ENCODE measurements at regions not wholly inside any gene's neighbourhood (a gene's known extent, or its start where the extent isn't known, plus 50 kb on each side); places are given as distances from the start of the nearest gene placed in this dataset.

- ATAC-seq: no peak
- no peak for DNase-seq
- intact Hi-C loops (cut with DNase I): no loop called here
Observed at GRCh38 chr7:132733860-132734259, 157.6 kb upstream of the PLXNA4 start.

GRCh38 chr7:132732321-132732865 is 156.1 kb upstream of the PLXNA4 start:
- intact Hi-C loops (cut with DNase I): no loop called here
- no peak for DNase-seq
- ATAC-seq: no peak

GRCh38 chr7:132730105-132730504 is 153.8 kb upstream of the PLXNA4 start:
- intact Hi-C loops (cut with DNase I): no loop called here
- ATAC-seq: no peak

GRCh38 chr7:132723506-132724081 is 147.3 kb upstream of the PLXNA4 start:
- DNase-seq (no peak), ATAC-seq (no peak)
- intact Hi-C loops (cut with DNase I): no loop called here

More at GRCh38 chr7:132730105-132730504, 153.8 kb upstream of the PLXNA4 start:
- no peak for DNase-seq

GRCh38 chr7:132720835-132721234 is 144.6 kb upstream of the PLXNA4 start:
- ATAC-seq (no peak), DNase-seq (no peak)
- intact Hi-C loops (cut with DNase I): no loop called here

- ATAC-seq (no peak), DNase-seq (no peak)
- intact Hi-C loops (cut with DNase I): no loop called here
Observed at GRCh38 chr7:132713893-132714292, 137.6 kb upstream of the PLXNA4 start.

GRCh38 chr7:132709971-132710567 is 133.8 kb upstream of the PLXNA4 start:
- ATAC-seq (no peak), DNase-seq (peak; percentile 30)
- intact Hi-C loops (cut with DNase I): no loop called here

GRCh38 chr7:132708470-132708869 is 132.2 kb upstream of the PLXNA4 start:
- no peak for ATAC-seq
- intact Hi-C loops (cut with DNase I): no loop called here
- DNase-seq: no peak

- ATAC-seq (no peak), DNase-seq (no peak)
- intact Hi-C loops (cut with DNase I): no loop called here
Observed at GRCh38 chr7:132705146-132705545, 128.9 kb upstream of the PLXNA4 start.

GRCh38 chr7:132703742-132704141 is 127.5 kb upstream of the PLXNA4 start:
- ATAC-seq (no peak), DNase-seq (no peak)
- intact Hi-C loops (cut with DNase I): no loop called here

- ATAC-seq (no peak), DNase-seq (no peak)
- intact Hi-C loops (cut with DNase I): no loop called here
Observed at GRCh38 chr7:132697003-132697402, 120.7 kb upstream of the PLXNA4 start.

GRCh38 chr7:132696332-132696731 is 120.1 kb upstream of the PLXNA4 start:
- ATAC-seq (no peak), DNase-seq (no peak)
- intact Hi-C loops (cut with DNase I): no loop called here

- intact Hi-C loops (cut with DNase I): no loop called here
- no peak for ATAC-seq
- no peak for DNase-seq
Observed at GRCh38 chr7:132691201-132691600, 114.9 kb upstream of the PLXNA4 start.

- DNase-seq (no peak), ATAC-seq (no peak)
- intact Hi-C loops (cut with DNase I): no loop called here
Observed at GRCh38 chr7:132690174-132690573, 113.9 kb upstream of the PLXNA4 start.

GRCh38 chr7:132687981-132688383 is 111.7 kb upstream of the PLXNA4 start:
- DNase-seq (no peak), ATAC-seq (no peak)
- intact Hi-C loops (cut with DNase I): no loop called here

GRCh38 chr7:132687016-132687415 is 110.7 kb upstream of the PLXNA4 start:
- ATAC-seq (no peak), DNase-seq (no peak)
- intact Hi-C loops (cut with DNase I): no loop called here

GRCh38 chr7:132685277-132685676 is 109.0 kb upstream of the PLXNA4 start:
- ATAC-seq (no peak), DNase-seq (no peak)
- intact Hi-C loops (cut with DNase I): no loop called here

GRCh38 chr7:132683896-132684690 is 107.8 kb upstream of the PLXNA4 start:
- ATAC-seq (no peak), DNase-seq (no peak)
- intact Hi-C loops (cut with DNase I): no loop called here

- DNase-seq: no peak
- intact Hi-C loops (cut with DNase I): no loop called here
- ATAC-seq: no peak
Observed at GRCh38 chr7:132681951-132682350, 105.7 kb upstream of the PLXNA4 start.

- ATAC-seq: no peak
Observed at GRCh38 chr7:132680590-132680989, 104.3 kb upstream of the PLXNA4 start.

More at GRCh38 chr7:132680590-132680989, 104.3 kb upstream of the PLXNA4 start:
- intact Hi-C loops (cut with DNase I): no loop called here
- DNase-seq: no peak
